ENCODE measurements at regions not wholly inside any gene's neighbourhood (a gene's known extent, or its start where the extent isn't known, plus 50 kb on each side); places are given as distances from the start of the nearest gene placed in this dataset.

GRCh38 chr10:30188556-30189237, 129.3 kb upstream of the JCAD start:
- H3K27ac ChIP-seq (ENCODE audit: low read depth) = no peak overlapping the region

More at GRCh38 chr10:30188556-30189237, 129.3 kb upstream of the JCAD start:
- Histone ChIP-seq H2AFZ (no peak overlapping the region; the same call in 1 of the 2 replicates), H4K20me1 (replicated peaks; ENCODE audit: insufficient read depth) (no peaks in the 10 kb centered on the region), H3K27me3 (ENCODE audit: insufficient read depth) (no peaks in the 10 kb centered on the region), H3K9me2 (ENCODE audit: insufficient read depth) (no peaks in the 10 kb centered on the region), H3K4me2 (no peak overlapping the region), H3F3A (replicated peaks; ENCODE audit: low read depth) (no peaks in the 10 kb centered on the region), H3K4me3 (no peak overlapping the region), H3K4me1 (ENCODE audit: insufficient read depth) (no peaks in the 10 kb centered on the region), H3K36me3 (ENCODE audit: insufficient read depth) (no peaks in the 10 kb centered on the region), H3K79me2 (replicated peaks; ENCODE audit: insufficient read depth) (no peaks in the 10 kb centered on the region)
- Mint-ChIP-seq H3K4me3 (no peak overlapping the region), H3K9me3 (no peaks in the 10 kb centered on the region), H3K36me3 (ENCODE audit: low read depth) (no peaks in the 10 kb centered on the region), H3K4me1 (no peaks in the 10 kb centered on the region), H3K27ac (no peak overlapping the region), H3K27me3 (ENCODE audit: insufficient read depth, low read depth, poor library complexity) (no peaks in the 10 kb centered on the region)
- ATAC-seq = no peak
- TF ChIP-seq EZH2phosphoT487 (IDR thresholded peaks at IDR 0.05; ENCODE audit: unreplicated experiment) (no peak), ZNF331 (CRISPR knock-in tag; IDR thresholded peaks at IDR 0.05; ENCODE audit: low read depth) (no peak), ZNF114 (CRISPR knock-in tag; IDR thresholded peaks at IDR 0.05) (no peak), ZNF462 (CRISPR knock-in tag; IDR thresholded peaks at IDR 0.05) (no peak), CTCF (conservative IDR thresholded peaks at IDR 0.05; ENCODE audit: low read depth in 2 of 2) (no peak), REST (IDR thresholded peaks at IDR 0.05; ENCODE audit: unreplicated experiment) (no peak), CREB1 (CRISPR knock-in tag; IDR thresholded peaks at IDR 0.05; ENCODE audit: low read depth) (no peak), STAT1 (IDR thresholded peaks at IDR 0.05; ENCODE audit: unreplicated experiment) (no peak), JUNB (IDR thresholded peaks at IDR 0.05; ENCODE audit: unreplicated experiment) (no peak), EZH2 (IDR thresholded peaks at IDR 0.05; ENCODE audit: low read depth, unreplicated experiment) (no peak)
- no peak for DNase-seq (ENCODE audit: low spot score)

All from GM23338 (cell line).